ENCODE measurements at regions not wholly inside any gene's neighbourhood (a gene's known extent, or its start where the extent isn't known, plus 50 kb on each side); places are given as distances from the start of the nearest gene placed in this dataset.

DNA sequence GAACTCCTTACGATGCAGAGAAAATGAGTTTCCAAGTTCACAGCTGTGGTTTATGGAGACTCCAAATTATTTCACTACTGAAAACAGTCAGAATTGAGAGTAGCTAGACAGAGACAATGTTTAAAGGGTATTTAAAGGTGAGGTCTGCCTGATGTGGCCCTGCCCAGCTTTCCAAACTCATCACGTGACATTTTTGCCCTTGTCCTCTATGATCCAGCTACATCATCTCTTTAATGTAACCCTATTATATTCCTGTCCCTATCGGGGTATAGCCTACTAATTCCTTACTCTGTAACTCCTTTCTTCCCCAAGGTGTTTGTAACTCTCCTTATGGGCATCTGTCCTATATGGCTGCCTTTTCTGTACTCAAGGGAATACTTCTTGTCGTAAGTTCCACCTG lies 297.2 kb downstream of the GRXCR1 start:
- TF ChIP-seq GATA2 (IDR thresholded peaks at IDR 0.05; ENCODE audit: low read depth, low read length) (no peak), GATA3 (IDR thresholded peaks at IDR 0.05; ENCODE audit: low read depth, low read length) (no peak)

All from SH-SY5Y (cell line).